H9 (cell line): ENCODE measurements at regions not wholly inside any gene's neighbourhood (a gene's known extent, or its start where the extent isn't known, plus 50 kb on each side); places are given as distances from the start of the nearest gene placed in this dataset.

Experiments used
- DNase-seq: peaks from one replicate; pipeline ENCODE4 v3.0.0-alpha.2; 2017
- H2AFZ ChIP-seq: one replicate; pipeline ENCODE4 v1.6.1; 2013; ENCODE audit warnings: mild to moderate bottlenecking, low read length, control low read depth, moderate library complexity
- H2AK5ac ChIP-seq: 2 replicates; pipeline ENCODE4 v1.6.1; 2013; ENCODE audit warnings: low read length, control low read depth, mixed read lengths; ENCODE audit not compliant: insufficient read length
- H2BK120ac ChIP-seq: one replicate; pipeline ENCODE4 v1.6.1; 2013; ENCODE audit warnings: low read depth, mild to moderate bottlenecking, low read length, control low read depth, inconsistent platforms; ENCODE audit not compliant: poor library complexity, severe bottlenecking
- H2BK12ac ChIP-seq: 2 replicates; pipeline ENCODE4 v1.6.1; 2013; ENCODE audit warnings: low read length, control low read depth, mixed read lengths, low read depth; ENCODE audit not compliant: insufficient read length
- H2BK15ac ChIP-seq: 2 replicates; pipeline ENCODE4 v1.6.1; 2013; ENCODE audit warnings: low read depth, low read length, control low read depth
- H2BK20ac ChIP-seq: one replicate; pipeline ENCODE4 v1.6.1; 2013; ENCODE audit warnings: low read depth, mild to moderate bottlenecking, low read length, control low read depth, inconsistent platforms; ENCODE audit not compliant: poor library complexity, severe bottlenecking
- H2BK5ac ChIP-seq: 2 replicates; pipeline ENCODE4 v1.6.1; 2013; ENCODE audit warnings: low read length, control low read depth, mixed read lengths; ENCODE audit not compliant: insufficient read length
- H3K14ac ChIP-seq: 2 replicates; pipeline ENCODE4 v1.6.1; 2013; ENCODE audit warnings: low read length, control low read depth; ENCODE audit not compliant: insufficient read depth
- H3K18ac ChIP-seq: 2 replicates; pipeline ENCODE4 v1.6.1; 2013; ENCODE audit warnings: low read depth, mild to moderate bottlenecking, mixed read lengths, low read length, control low read depth; ENCODE audit not compliant: insufficient read length
- H3K23ac ChIP-seq: 2 replicates; pipeline ENCODE4 v1.6.1; 2013; ENCODE audit warnings: low read length, control low read depth, mixed read lengths, low read depth; ENCODE audit not compliant: insufficient read length
- H3K23me2 ChIP-seq: 2 replicates; pipeline ENCODE4 v1.6.1; 2013; ENCODE audit warnings: low read depth, mild to moderate bottlenecking, mixed read lengths, low read length, control low read depth; ENCODE audit not compliant: insufficient read length, poor library complexity, severe bottlenecking
- H3K27ac ChIP-seq: 2 replicates; pipeline ENCODE4 v1.5.1; 2013; ENCODE audit warnings: low read length, control low read depth, mixed read lengths, low read depth; ENCODE audit not compliant: insufficient read length
- H3K27me3 ChIP-seq: 2 replicates; pipeline ENCODE4 v1.6.1; 2013; ENCODE audit warnings: low read length, control low read depth, inconsistent platforms; ENCODE audit not compliant: insufficient read depth
- H3K4ac ChIP-seq: 2 replicates; pipeline ENCODE4 v1.6.1; 2013; ENCODE audit warnings: low read depth, mild to moderate bottlenecking, control low read depth, inconsistent platforms, low read length, moderate library complexity
- H3K4me1 ChIP-seq: 2 replicates; pipeline ENCODE4 v1.6.1; 2013; ENCODE audit warnings: low read length, control low read depth, inconsistent platforms; ENCODE audit not compliant: insufficient read depth
- H3K4me2 ChIP-seq: 2 replicates; pipeline ENCODE4 v1.6.1; 2013; ENCODE audit warnings: low read length, control low read depth, mixed read lengths; ENCODE audit not compliant: insufficient read length, insufficient read depth
- H3K56ac ChIP-seq: 2 replicates; pipeline ENCODE4 v1.6.1; 2013; ENCODE audit warnings: low read depth, mild to moderate bottlenecking, mixed read lengths, low read length, control low read depth; ENCODE audit not compliant: insufficient read length
- H3K79me1 ChIP-seq: 2 replicates; pipeline ENCODE4 v1.6.1; 2013; ENCODE audit warnings: low read depth, mild to moderate bottlenecking, moderate library complexity, low read length, control low read depth, inconsistent platforms; ENCODE audit not compliant: insufficient read depth, poor library complexity, severe bottlenecking
- H3K79me2 ChIP-seq: 2 replicates; pipeline ENCODE4 v1.6.1; 2013; ENCODE audit warnings: low read length, control low read depth, inconsistent platforms; ENCODE audit not compliant: insufficient read depth
- H3K9ac ChIP-seq: 2 replicates; pipeline ENCODE4 v1.6.1; 2013; ENCODE audit warnings: low read length, control low read depth, mixed read lengths; ENCODE audit not compliant: insufficient read length; ENCODE audit errors: extremely low read depth
- H3K9me3 ChIP-seq: one replicate; pipeline ENCODE4 v1.6.1; 2013; ENCODE audit warnings: low read depth, low read length, inconsistent platforms; ENCODE audit not compliant: control insufficient read depth
- H3T11ph ChIP-seq: one replicate; pipeline ENCODE4 v1.6.1; 2013; ENCODE audit warnings: mild to moderate bottlenecking, low read length, control low read depth, inconsistent platforms
- H4K20me1 ChIP-seq: one replicate; pipeline ENCODE4 v1.6.1; 2013; ENCODE audit not compliant: control insufficient read depth, insufficient read length, insufficient read depth
- H4K5ac ChIP-seq: 2 replicates; pipeline ENCODE4 v1.6.1; 2013; ENCODE audit warnings: low read depth, mild to moderate bottlenecking, mixed read lengths, low read length, control low read depth; ENCODE audit not compliant: insufficient read length
- H4K8ac ChIP-seq: replicated peaks from 2 replicates; pipeline ENCODE4 v1.6.1; 2013; ENCODE audit warnings: low read length, control low read depth, mixed read lengths, low read depth; ENCODE audit not compliant: insufficient read length
- H4K91ac ChIP-seq: 2 replicates; pipeline ENCODE4 v1.6.1; 2013; ENCODE audit warnings: low read depth, mild to moderate bottlenecking, moderate library complexity, mixed read lengths, low read length, control low read depth; ENCODE audit not compliant: insufficient read length
- H3K27ac Mint-ChIP-seq, 3 experiments: 2 replicates in 2 of 3; 3 replicates in 1 of 3; pipeline ENCODE4 v1.8.0; 2020 to 2021; ENCODE audit warnings: mixed read lengths in 3 of 3, mild to moderate bottlenecking in 1 of 3, moderate library complexity in 1 of 3
- H3K27me3 Mint-ChIP-seq: 2 replicates; pipeline ENCODE4 v1.8.0; 2021; ENCODE audit warnings: low read depth, mild to moderate bottlenecking, moderate library complexity, mixed read lengths
- H3K36me3 Mint-ChIP-seq, 3 experiments: 2 replicates in 2 of 3; 3 replicates in 1 of 3; pipeline ENCODE4 v1.8.0; 2020 to 2021; ENCODE audit warnings: low read depth in 3 of 3, mixed read lengths in 3 of 3; ENCODE audit not compliant: insufficient read depth in 1 of 3
- H3K4me1 Mint-ChIP-seq, 2 experiments: 2 replicates each; pipeline ENCODE4 v1.8.0; 2020; ENCODE audit warnings: mixed read lengths in 2 of 2
- H3K4me3 Mint-ChIP-seq, 2 experiments: 2 replicates in 1 of 2; 3 replicates in 1 of 2; pipeline ENCODE4 v1.8.0; 2020 to 2021; ENCODE audit warnings: mild to moderate bottlenecking in 2 of 2, mixed read lengths in 2 of 2, moderate library complexity in 1 of 2
- H3K9me3 Mint-ChIP-seq, 2 experiments: 2 replicates in 1 of 2; 3 replicates in 1 of 2; pipeline ENCODE4 v1.8.0; 2020; ENCODE audit warnings: mild to moderate bottlenecking in 2 of 2, mixed read lengths in 2 of 2, moderate library complexity in 1 of 2
- WGBS: extraction: QIAGEN DNeasy Blood & Tissue Kit; methylation state at CpG from one replicate; pipeline ENCODE4 v1.1.7; 2013; ENCODE audit warnings: missing lambda C conversion rate, low lambda C conversion rate, mixed read lengths; ENCODE audit not compliant: insufficient read length; ENCODE audit errors: extremely low coverage; 5-methylcytosine and 5-hydroxymethylcytosine counted together
- TF ChIP-seq, protein P1 (sequence below): fragments of 200-600 bp; sonication (generic); conservative IDR thresholded peaks from 3 replicates; pipeline ENCODE4 v1.8.0; 2021; ENCODE audit warnings: antibody characterized with exemption, mild to moderate bottlenecking

DNA sequence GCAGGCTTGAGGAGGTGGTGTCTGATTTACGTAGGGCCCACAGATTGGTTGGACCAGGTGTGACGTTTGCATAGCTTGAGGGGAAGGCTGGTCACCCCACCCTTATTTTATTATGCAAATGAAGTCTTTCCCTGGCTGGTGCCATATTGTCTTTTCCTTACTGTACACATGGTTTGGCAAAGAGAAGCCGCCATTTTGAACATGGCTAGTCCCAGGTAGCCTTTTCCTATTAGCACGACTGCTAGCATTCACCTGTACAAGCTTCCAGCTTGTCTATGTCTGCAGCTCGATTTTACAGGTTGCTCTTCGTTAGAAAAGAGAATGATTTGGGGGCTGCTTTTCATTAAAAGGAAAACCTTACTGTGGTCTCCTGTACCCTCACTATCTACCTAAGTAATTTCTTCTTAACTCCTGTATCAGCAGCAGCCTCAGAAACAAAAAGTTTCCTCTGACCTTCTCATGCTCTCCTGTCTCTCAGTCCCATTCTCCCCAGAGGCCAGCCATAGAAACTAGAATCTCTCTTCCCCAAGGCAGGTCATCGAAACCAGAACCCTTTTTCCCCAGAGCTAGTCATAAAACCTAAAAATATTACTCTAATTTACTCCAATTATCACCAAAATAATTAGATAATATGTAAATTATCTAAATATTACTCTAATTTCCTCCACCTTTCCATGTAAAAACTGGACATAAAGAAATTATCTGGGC lies 151.8 kb downstream of the B3GNT2 start:
- H3K79me2 ChIP-seq, result no peaks in the 10 kb centered on the region
- H3K9me3 Mint-ChIP-seq, result peaks cover 13 to 18% of the 10 kb centered on the region in 2 experiments
- no peak overlapping the region for H3K56ac ChIP-seq
- no peak overlapping the region for H3K9ac ChIP-seq
- no peak overlapping the region for H3K14ac ChIP-seq
- H2BK12ac ChIP-seq, result no peak overlapping the region
- no peak overlapping the region for H3K4me2 ChIP-seq
- peaks cover 3% of the 10 kb centered on the region; the same call in 1 of the 2 replicates for H3K4me1 ChIP-seq
- no peaks in the 10 kb centered on the region for H4K20me1 ChIP-seq
- H4K5ac ChIP-seq, result no peak overlapping the region
- H2BK120ac ChIP-seq, result no peak overlapping the region
- no peaks in the 10 kb centered on the region for H3K27me3 ChIP-seq
- no peak overlapping the region for H2AFZ ChIP-seq
- TF ChIP-seq, protein P1, sequence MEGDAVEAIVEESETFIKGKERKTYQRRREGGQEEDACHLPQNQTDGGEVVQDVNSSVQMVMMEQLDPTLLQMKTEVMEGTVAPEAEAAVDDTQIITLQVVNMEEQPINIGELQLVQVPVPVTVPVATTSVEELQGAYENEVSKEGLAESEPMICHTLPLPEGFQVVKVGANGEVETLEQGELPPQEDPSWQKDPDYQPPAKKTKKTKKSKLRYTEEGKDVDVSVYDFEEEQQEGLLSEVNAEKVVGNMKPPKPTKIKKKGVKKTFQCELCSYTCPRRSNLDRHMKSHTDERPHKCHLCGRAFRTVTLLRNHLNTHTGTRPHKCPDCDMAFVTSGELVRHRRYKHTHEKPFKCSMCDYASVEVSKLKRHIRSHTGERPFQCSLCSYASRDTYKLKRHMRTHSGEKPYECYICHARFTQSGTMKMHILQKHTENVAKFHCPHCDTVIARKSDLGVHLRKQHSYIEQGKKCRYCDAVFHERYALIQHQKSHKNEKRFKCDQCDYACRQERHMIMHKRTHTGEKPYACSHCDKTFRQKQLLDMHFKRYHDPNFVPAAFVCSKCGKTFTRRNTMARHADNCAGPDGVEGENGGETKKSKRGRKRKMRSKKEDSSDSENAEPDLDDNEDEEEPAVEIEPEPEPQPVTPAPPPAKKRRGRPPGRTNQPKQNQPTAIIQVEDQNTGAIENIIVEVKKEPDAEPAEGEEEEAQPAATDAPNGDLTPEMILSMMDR, result no peak
- no CpG with 5 or more reads among the region's 7 CpGs for WGBS
- no peak overlapping the region for H3K4me3 Mint-ChIP-seq
- H3K4ac ChIP-seq, result no peak overlapping the region
- no peaks in the 10 kb centered on the region for H3K9me3 ChIP-seq
- no peak overlapping the region for H3K23ac ChIP-seq
- H4K91ac ChIP-seq, result no peak overlapping the region
- H3K36me3 Mint-ChIP-seq, result peaks cover 13 to 17% (median 16%) of the 10 kb centered on the region in 3 experiments; a peak in 6 of 7 replicates
- H3K79me1 ChIP-seq, result no peaks in the 10 kb centered on the region
- H3K27ac Mint-ChIP-seq, result no peak overlapping the region
- no peak overlapping the region for H3K27ac ChIP-seq
- H3K18ac ChIP-seq, result no peak overlapping the region
- no peak overlapping the region for H3T11ph ChIP-seq
- H2BK15ac ChIP-seq, result no peak overlapping the region
- no peak overlapping the region for H2AK5ac ChIP-seq
- no peak overlapping the region for H2BK20ac ChIP-seq
- no peaks in the 10 kb centered on the region; the same call in 1 of the 2 replicates for H3K27me3 Mint-ChIP-seq
- no peak overlapping the region for H4K8ac ChIP-seq
- H3K4me1 Mint-ChIP-seq, result peaks cover 25 to 46% of the 10 kb centered on the region in 2 experiments
- no peaks in the 10 kb centered on the region for H3K23me2 ChIP-seq
- no peak for DNase-seq
- no peak overlapping the region for H2BK5ac ChIP-seq
